ENCODE measurements at regions not wholly inside any gene's neighbourhood (a gene's known extent, or its start where the extent isn't known, plus 50 kb on each side); places are given as distances from the start of the nearest gene placed in this dataset.

- TF ChIP-seq FOXM1 (IDR thresholded peaks at IDR 0.05; ENCODE audit: borderline replicate concordance) = no peak
- no peak for TF ChIP-seq NFRKB (IDR thresholded peaks at IDR 0.05)
- no peak for TF ChIP-seq SUZ12 (IDR thresholded peaks at IDR 0.05)
- TF ChIP-seq BHLHE40 (IDR thresholded peaks at IDR 0.05; ENCODE audit: borderline replicate concordance) = no peak
- no peak for TF ChIP-seq ZNF384 (IDR thresholded peaks at IDR 0.05)
- no peak for TF ChIP-seq ARNT (IDR thresholded peaks at IDR 0.05)
- TF ChIP-seq SP1 (IDR thresholded peaks at IDR 0.05) = no peak
- TF ChIP-seq FOXK2 (IDR thresholded peaks at IDR 0.05) = no peak
These were observed 105.7 kb upstream of the KCNJ15 start for GRCh38 chr21:38151021-38151645.
